ENCODE measurements at regions not wholly inside any gene's neighbourhood (a gene's known extent, or its start where the extent isn't known, plus 50 kb on each side); places are given as distances from the start of the nearest gene placed in this dataset.

GRCh38 chr15:91426412-91426811, 326.4 kb downstream of the SV2B start (continued):
- TF ChIP-seq SIX5 (IDR thresholded peaks at IDR 0.05; ENCODE audit: borderline replicate concordance in 1 of 2, insufficient read depth in 1 of 2, low read depth in 1 of 2, low read length in 2 of 2) (no peak), NONO (IDR thresholded peaks at IDR 0.05; ENCODE audit: low read depth in 2 of 2, low read length in 1 of 2) (no peak), ARID2 (IDR thresholded peaks at IDR 0.05) (no peak), THAP12 (CRISPR knock-in tag; IDR thresholded peaks at IDR 0.05) (no peak), RBM34 (IDR thresholded peaks at IDR 0.05; ENCODE audit: borderline replicate concordance, insufficient read depth, low read length) (no peak), HDAC8 (tag; IDR thresholded peaks at IDR 0.05) (no peak), ZFP36 (IDR thresholded peaks at IDR 0.05; ENCODE audit: low read depth, low read length, partially characterized antibody) (no peak), MCM5 (IDR thresholded peaks at IDR 0.05; ENCODE audit: low read depth) (no peak), ZNF3 (CRISPR knock-in tag; IDR thresholded peaks at IDR 0.05) (no peak)

DNA sequence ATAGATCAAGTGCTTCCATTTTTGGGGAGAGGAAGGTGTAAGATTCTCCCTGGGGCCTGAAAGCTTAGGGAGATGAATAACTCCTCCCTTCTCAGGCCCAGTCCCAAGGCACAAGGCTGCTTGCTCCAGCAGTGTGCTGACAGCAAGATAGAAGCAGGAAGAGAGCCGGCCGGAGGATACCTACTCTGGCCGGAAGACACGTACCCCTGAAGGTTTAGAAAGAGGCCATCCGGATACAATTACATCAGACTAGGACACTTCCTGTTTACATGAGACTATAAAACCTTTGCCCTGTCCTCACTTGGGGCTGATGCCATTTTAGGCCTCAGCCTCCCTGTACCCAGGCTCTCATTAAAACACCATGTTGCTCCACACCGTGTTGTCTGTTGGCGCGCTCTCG, 329.9 kb downstream of the SV2B start:
- TF ChIP-seq CEBPG (CRISPR knock-in tag; IDR thresholded peaks at IDR 0.05) (no peak), CEBPG (tag; conservative IDR thresholded peaks at IDR 0.05 in 1 of 2, IDR thresholded peaks at IDR 0.05 in 1 of 2) (0 out of 4 replicates have a peak, but pooled peaks of 1 of the 2 experiments have one; percentile 30), ZNF589 (CRISPR knock-in tag; IDR thresholded peaks at IDR 0.05; ENCODE audit: low read depth) (0 out of 2 replicates have a peak, but pooled peaks have one; percentile 24), GABPA (tag; conservative IDR thresholded peaks at IDR 0.05; ENCODE audit: low read depth) (peak; percentile 74), NR2C2 (CRISPR knock-in tag; IDR thresholded peaks at IDR 0.05) (no peak), NR2C2 (tag; IDR thresholded peaks at IDR 0.05) (peak; percentile 75; the same call in 1 of the 2 replicates)
- TF ChIP-seq, protein P1, sequence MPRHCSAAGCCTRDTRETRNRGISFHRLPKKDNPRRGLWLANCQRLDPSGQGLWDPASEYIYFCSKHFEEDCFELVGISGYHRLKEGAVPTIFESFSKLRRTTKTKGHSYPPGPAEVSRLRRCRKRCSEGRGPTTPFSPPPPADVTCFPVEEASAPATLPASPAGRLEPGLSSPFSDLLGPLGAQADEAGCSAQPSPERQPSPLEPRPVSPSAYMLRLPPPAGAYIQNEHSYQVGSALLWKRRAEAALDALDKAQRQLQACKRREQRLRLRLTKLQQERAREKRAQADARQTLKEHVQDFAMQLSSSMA (CRISPR knock-in tag; IDR thresholded peaks at IDR 0.05): no peak
- Histone ChIP-seq H3K9me3 (replicated peaks; ENCODE audit: control insufficient read depth, insufficient read depth, low read depth, low read length) (no peaks in the 10 kb centered on the region), H3K4me1 (replicated peaks in 1 of 2; ENCODE audit: control insufficient read depth in 2 of 2, insufficient read depth in 2 of 2, low read length in 2 of 2) (no peaks in the 10 kb centered on the region; a peak in 2 of 5 replicates), H3K4me3 (no peak overlapping the region), H3K9ac (ENCODE audit: insufficient read depth in 1 of 2, low read depth in 2 of 2, low read length in 2 of 2) (no peak overlapping the region), H3K79me2 (ENCODE audit: control insufficient read depth, insufficient read depth, low read length) (no peaks in the 10 kb centered on the region), H3K36me3 (ENCODE audit: control insufficient read depth, insufficient read depth, low read length) (no peaks in the 10 kb centered on the region), H3K4me2 (ENCODE audit: insufficient read depth, low read length) (no peak overlapping the region), H3K27me3 (ENCODE audit: control insufficient read depth in 2 of 2, insufficient read depth in 2 of 2, low read length in 2 of 2) (peaks cover 0 to 4% of the 10 kb centered on the region in 2 experiments; a peak in 2 of 5 replicates), H2AFZ (ENCODE audit: low read depth, low read length) (no peak overlapping the region), H4K20me1 (replicated peaks; ENCODE audit: control insufficient read depth, insufficient read depth, low read length) (no peaks in the 10 kb centered on the region), H3K27ac (ENCODE audit: extremely low read depth, low read depth, low read length) (no peak overlapping the region), H3K9me1 (ENCODE audit: control insufficient read depth, insufficient read depth, low read length) (no peaks in the 10 kb centered on the region)
- intact Hi-C loops (cut with micrococcal nuclease): no loop called here
- ChIA-PET POLR2A (no interaction called here), CTCF (ENCODE audit: low intra/inter-chr PET ratio) (no interaction called here)
- DNase-seq (ENCODE audit: extremely low read depth in 1 of 4, low spot score in 3 of 4): no peak
- no peak for FAIRE-seq
- WGBS (ENCODE audit: insufficient coverage, low coverage, missing lambda C conversion rate): 27% methylated on average over 9 of the region's 9 CpGs
- no TSS peak for BruUV-seq (replicated peaks)
- no peak for ATAC-seq
- in situ Hi-C loops (cut with MboI): no loop called here
